ENCODE measurements at regions not wholly inside any gene's neighbourhood (a gene's known extent, or its start where the extent isn't known, plus 50 kb on each side); places are given as distances from the start of the nearest gene placed in this dataset.

DNA sequence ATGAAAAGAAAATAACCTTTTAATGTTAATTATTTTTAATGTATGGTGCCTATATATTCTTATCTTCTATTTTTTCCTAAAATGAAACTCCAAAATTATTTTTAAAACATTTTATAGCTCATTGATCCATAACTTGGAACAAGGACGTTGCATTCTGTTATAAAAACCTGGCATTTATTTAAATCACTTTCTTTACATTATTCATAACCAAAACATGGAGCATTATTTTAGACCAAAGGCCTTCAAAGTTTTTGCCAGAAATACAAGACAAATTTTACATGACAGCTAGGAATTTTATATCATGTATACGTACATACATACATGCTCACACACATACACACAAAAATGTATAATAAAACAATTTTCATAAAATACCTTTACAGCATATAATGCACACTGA lies 259.8 kb downstream of the QDPR start:
- 71 to 84% (median 79%) methylated on average over 2 of the region's 2 CpGs for WGBS, 4 donors
- no peak for DNase-seq
- no peak for TF ChIP-seq POLR2A (IDR thresholded peaks at IDR 0.05)
- TF ChIP-seq, protein P1, sequence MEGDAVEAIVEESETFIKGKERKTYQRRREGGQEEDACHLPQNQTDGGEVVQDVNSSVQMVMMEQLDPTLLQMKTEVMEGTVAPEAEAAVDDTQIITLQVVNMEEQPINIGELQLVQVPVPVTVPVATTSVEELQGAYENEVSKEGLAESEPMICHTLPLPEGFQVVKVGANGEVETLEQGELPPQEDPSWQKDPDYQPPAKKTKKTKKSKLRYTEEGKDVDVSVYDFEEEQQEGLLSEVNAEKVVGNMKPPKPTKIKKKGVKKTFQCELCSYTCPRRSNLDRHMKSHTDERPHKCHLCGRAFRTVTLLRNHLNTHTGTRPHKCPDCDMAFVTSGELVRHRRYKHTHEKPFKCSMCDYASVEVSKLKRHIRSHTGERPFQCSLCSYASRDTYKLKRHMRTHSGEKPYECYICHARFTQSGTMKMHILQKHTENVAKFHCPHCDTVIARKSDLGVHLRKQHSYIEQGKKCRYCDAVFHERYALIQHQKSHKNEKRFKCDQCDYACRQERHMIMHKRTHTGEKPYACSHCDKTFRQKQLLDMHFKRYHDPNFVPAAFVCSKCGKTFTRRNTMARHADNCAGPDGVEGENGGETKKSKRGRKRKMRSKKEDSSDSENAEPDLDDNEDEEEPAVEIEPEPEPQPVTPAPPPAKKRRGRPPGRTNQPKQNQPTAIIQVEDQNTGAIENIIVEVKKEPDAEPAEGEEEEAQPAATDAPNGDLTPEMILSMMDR (IDR thresholded peaks at IDR 0.05), result no peak

DNA sequence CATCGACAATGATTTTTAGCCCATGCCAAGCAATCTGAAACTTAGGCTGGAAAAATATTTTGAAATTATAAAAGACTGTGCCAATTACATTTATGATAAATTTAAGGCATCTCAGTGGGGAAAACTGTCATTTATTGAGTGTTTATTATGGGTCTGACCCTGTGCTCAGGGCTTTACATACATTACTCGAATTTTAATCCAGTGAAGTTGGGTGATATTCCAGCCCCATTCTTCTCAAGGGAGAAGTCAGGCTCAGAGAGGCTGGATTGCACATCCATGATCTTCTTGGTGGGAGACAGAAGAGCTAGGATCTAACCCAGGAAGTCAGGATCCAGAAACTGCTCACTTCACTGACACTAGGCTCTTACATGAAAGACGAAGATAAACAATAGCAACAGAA lies 260.8 kb downstream of the QDPR start:
- no peaks in the 10 kb centered on the region for H3K27me3 ChIP-seq
- H3K4me1 ChIP-seq (replicated peaks in 1 of 2), result no peaks in the 10 kb centered on the region
- no peak for TF ChIP-seq POLR2A (IDR thresholded peaks at IDR 0.05)
- TF ChIP-seq, protein P1 (IDR thresholded peaks at IDR 0.05), result no peak
- H3K27ac ChIP-seq, result no peak overlapping the region
- no peak overlapping the region for H3K4me3 ChIP-seq
- no peaks in the 10 kb centered on the region for H3K36me3 ChIP-seq (replicated peaks in 1 of 2)
- 66 to 81% (median 77%) methylated on average over 3 of the region's 3 CpGs for WGBS, 4 donors
- H3K9me3 ChIP-seq (replicated peaks in 1 of 3), result peaks cover 0 to 5% (median 0%) of the 10 kb centered on the region in 3 donors
- no peak for DNase-seq
- intact Hi-C loops (cut with DNase I), result no loop called here

More for the DNA sequence above, 259.8 kb downstream of the QDPR start:
- H3K36me3 ChIP-seq (replicated peaks in 1 of 2), result no peaks in the 10 kb centered on the region
- no peaks in the 10 kb centered on the region for H3K4me1 ChIP-seq (replicated peaks in 1 of 2)
- H3K4me3 ChIP-seq, result no peak overlapping the region
- no peak overlapping the region for H3K27ac ChIP-seq
- peaks cover 0 to 5% (median 0%) of the 10 kb centered on the region in 3 donors for H3K9me3 ChIP-seq (replicated peaks in 1 of 3)
- intact Hi-C loops (cut with DNase I), result no loop called here
- H3K27me3 ChIP-seq, result no peaks in the 10 kb centered on the region

DNA sequence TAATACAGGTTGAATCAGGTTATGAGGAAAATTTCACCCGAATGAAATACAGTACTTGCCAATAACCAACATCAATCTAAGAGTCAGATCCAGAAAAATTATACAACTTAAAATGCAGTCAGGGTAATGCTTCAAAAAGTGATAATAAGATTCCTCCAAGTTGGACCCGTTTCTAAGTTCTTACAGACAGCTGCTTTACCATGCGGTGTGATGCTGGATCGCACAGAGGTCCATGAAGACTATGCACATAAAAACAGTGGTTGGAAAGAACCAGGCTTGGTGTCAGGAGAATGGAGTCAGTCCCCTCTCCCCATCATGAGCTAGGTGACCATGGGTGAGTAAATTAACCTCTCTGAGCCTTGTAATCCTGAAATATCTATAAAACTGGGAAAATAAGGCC lies 261.3 kb downstream of the QDPR start:
- Histone ChIP-seq H3K4me1 (replicated peaks in 1 of 2) (no peaks in the 10 kb centered on the region), H3K36me3 (replicated peaks in 1 of 2) (no peaks in the 10 kb centered on the region)
- TF ChIP-seq, protein P1 (IDR thresholded peaks at IDR 0.05), result no peak
- TF ChIP-seq POLR2A (IDR thresholded peaks at IDR 0.05), result no peak

DNA sequence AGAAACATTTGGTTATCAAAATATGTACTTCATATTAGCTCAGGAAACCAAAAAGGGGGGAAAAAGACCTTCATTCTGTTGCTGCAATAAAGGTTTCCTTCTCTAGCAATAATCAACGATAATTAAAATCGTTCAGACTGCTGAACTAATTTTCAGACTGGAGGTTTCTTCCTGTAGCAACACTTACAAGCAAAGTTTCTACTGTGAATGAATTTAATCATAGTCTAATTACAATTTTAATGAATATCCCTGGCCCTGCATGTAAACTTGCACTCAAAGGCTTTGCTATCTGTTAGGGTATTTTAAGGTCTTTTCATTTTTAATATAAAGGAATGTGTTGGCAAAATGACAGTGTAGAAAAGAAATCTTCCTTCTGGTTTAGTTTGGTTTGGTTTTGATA lies 265.2 kb downstream of the QDPR start:
- Histone ChIP-seq H3K27ac (no peak overlapping the region), H3K4me1 (replicated peaks in 1 of 2) (no peaks in the 10 kb centered on the region), H3K36me3 (replicated peaks in 1 of 2) (no peaks in the 10 kb centered on the region), H3K4me3 (no peak overlapping the region), H3K27me3 (no peaks in the 10 kb centered on the region), H3K9me3 (replicated peaks in 1 of 3) (no peaks in the 10 kb centered on the region)
- intact Hi-C loops (cut with DNase I), result no loop called here
- TF ChIP-seq, protein P1 (IDR thresholded peaks at IDR 0.05), result no peak
- TF ChIP-seq POLR2A (IDR thresholded peaks at IDR 0.05), result no peak
- WGBS, 4 donors, result 63 to 80% (median 74%) methylated on average over 2 of the region's 2 CpGs
- DNase-seq, result no peak

More for the DNA sequence above, 261.3 kb downstream of the QDPR start:
- Histone ChIP-seq H3K4me3 (no peak overlapping the region), H3K9me3 (replicated peaks in 1 of 3) (peaks cover 0 to 5% (median 0%) of the 10 kb centered on the region in 3 donors), H3K27me3 (no peaks in the 10 kb centered on the region), H3K27ac (no peak overlapping the region)
- intact Hi-C loops (cut with DNase I), result no loop called here
- 75 to 93% (median 82%) methylated on average over 4 of the region's 4 CpGs for WGBS, 4 donors
- no peak for DNase-seq
